Mammary epithelial cell (primary cell): ENCODE measurements at regions not wholly inside any gene's neighbourhood (a gene's known extent, or its start where the extent isn't known, plus 50 kb on each side); places are given as distances from the start of the nearest gene placed in this dataset.
"Not testable (repeated sequence)": the region's sequence is repeated elsewhere in the genome, so short reads cannot be mapped to it uniquely, and the experiment has no call there.

Experiments used
- EZH2 ChIP-seq: IDR thresholded peaks from 2 replicates; pipeline ENCODE4 v1.6.1; 2012; ENCODE audit warnings: low read length, inconsistent platforms, borderline replicate concordance
- TF ChIP-seq, protein P1 (sequence below), 2 donors: IDR thresholded peaks in 1 of 2; conservative IDR thresholded peaks in 1 of 2; 2 replicates each; pipeline ENCODE4 v1.5.1; 2011 to 2012; ENCODE audit warnings: inconsistent platforms in 2 of 2, low read length in 2 of 2, mild to moderate bottlenecking in 2 of 2, control low read depth in 1 of 2, low read depth in 1 of 2; ENCODE audit not compliant: insufficient read depth in 1 of 2; ENCODE audit errors: extremely low read depth in 1 of 2

DNA sequence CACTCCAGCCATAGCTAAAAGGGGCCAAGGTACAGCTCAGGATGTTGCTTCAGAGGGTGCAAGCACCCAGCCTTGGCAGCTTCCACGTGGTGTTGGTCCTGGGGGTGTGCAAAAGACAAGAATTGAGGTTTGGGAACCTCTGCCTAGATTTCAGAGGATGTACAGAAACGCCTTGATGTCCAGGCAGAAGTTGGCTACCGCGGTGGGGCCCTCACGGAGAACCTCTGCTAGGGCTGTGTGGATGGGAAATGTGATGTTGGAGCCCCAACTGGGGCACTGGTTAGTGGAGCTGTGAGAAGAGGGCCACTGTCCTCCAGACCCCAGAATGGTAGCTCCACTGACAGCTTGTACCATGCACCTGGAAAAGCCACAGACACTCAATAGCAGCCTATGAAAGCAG is 380.6 kb downstream of the IL20RB start:
- TF ChIP-seq, protein P1, sequence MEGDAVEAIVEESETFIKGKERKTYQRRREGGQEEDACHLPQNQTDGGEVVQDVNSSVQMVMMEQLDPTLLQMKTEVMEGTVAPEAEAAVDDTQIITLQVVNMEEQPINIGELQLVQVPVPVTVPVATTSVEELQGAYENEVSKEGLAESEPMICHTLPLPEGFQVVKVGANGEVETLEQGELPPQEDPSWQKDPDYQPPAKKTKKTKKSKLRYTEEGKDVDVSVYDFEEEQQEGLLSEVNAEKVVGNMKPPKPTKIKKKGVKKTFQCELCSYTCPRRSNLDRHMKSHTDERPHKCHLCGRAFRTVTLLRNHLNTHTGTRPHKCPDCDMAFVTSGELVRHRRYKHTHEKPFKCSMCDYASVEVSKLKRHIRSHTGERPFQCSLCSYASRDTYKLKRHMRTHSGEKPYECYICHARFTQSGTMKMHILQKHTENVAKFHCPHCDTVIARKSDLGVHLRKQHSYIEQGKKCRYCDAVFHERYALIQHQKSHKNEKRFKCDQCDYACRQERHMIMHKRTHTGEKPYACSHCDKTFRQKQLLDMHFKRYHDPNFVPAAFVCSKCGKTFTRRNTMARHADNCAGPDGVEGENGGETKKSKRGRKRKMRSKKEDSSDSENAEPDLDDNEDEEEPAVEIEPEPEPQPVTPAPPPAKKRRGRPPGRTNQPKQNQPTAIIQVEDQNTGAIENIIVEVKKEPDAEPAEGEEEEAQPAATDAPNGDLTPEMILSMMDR (conservative IDR thresholded peaks at IDR 0.05 in 1 of 2, IDR thresholded peaks at IDR 0.05 in 1 of 2; ENCODE audit: extremely low read depth in 1 of 2, insufficient read depth in 1 of 2, low read depth in 1 of 2, low read length in 2 of 2) = not testable (repeated sequence)
- not testable (repeated sequence) for TF ChIP-seq EZH2
